ENCODE measurements at regions not wholly inside any gene's neighbourhood (a gene's known extent, or its start where the extent isn't known, plus 50 kb on each side); places are given as distances from the start of the nearest gene placed in this dataset.

DNA sequence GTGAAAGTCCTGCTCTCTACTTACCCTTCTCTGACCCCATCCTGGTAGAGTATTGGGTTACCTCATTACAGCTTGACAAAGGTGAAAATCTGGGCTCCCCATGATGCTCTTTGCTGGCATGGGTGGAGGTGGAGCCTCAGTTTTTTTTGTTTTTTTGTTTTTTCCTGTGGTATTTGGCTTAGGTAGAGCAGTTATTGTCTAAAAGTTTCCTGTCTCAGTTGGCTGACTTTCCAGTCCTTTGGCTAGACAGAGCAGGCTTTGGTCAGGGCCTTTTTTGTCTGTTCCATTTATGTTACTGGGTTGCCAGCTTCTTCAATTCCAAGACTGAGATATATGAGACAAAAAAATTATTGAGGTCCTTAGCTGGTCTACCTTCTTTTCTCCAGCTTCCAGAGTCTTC is 163.4 kb downstream of the GALC start:
- Mint-ChIP-seq H3K27ac (ENCODE audit: unreplicated experiment) (no peak overlapping the region), H3K4me1 (ENCODE audit: unreplicated experiment) (peaks cover 10% of the 10 kb centered on the region), H3K27me3 (ENCODE audit: unreplicated experiment) (no peaks in the 10 kb centered on the region), H3K4me3 (ENCODE audit: unreplicated experiment) (no peak overlapping the region), H3K9me3 (ENCODE audit: unreplicated experiment) (no peaks in the 10 kb centered on the region), H3K36me3 (ENCODE audit: low read depth, unreplicated experiment) (no peaks in the 10 kb centered on the region)
- TF ChIP-seq, protein P1, sequence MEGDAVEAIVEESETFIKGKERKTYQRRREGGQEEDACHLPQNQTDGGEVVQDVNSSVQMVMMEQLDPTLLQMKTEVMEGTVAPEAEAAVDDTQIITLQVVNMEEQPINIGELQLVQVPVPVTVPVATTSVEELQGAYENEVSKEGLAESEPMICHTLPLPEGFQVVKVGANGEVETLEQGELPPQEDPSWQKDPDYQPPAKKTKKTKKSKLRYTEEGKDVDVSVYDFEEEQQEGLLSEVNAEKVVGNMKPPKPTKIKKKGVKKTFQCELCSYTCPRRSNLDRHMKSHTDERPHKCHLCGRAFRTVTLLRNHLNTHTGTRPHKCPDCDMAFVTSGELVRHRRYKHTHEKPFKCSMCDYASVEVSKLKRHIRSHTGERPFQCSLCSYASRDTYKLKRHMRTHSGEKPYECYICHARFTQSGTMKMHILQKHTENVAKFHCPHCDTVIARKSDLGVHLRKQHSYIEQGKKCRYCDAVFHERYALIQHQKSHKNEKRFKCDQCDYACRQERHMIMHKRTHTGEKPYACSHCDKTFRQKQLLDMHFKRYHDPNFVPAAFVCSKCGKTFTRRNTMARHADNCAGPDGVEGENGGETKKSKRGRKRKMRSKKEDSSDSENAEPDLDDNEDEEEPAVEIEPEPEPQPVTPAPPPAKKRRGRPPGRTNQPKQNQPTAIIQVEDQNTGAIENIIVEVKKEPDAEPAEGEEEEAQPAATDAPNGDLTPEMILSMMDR (IDR thresholded peaks at IDR 0.05; ENCODE audit: unreplicated experiment), result no peak
- DNase-seq (ENCODE audit: low spot score), result no peak

DNA sequence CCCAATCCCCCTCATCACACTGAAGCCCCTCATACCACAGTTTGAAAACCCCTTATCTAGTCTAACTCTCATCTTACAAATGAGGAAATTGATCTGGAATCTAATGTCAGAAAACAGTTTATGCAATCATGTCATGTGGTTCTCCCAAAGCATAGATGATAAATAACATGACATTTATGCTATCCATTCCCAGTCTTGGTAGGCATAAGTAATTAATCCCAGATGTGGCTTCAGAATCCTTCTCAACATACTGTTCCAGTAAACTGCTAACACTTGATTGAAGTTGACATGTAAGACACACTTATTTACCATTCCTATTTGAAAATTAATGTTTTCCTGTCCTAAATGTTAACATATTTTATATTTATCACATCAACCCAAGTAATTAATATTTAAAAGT is 168.7 kb downstream of the GALC start:
- no peak overlapping the region for H3K27ac Mint-ChIP-seq (ENCODE audit: unreplicated experiment)
- H3K27me3 Mint-ChIP-seq (ENCODE audit: unreplicated experiment), result peaks cover 2% of the 10 kb centered on the region
- no peaks in the 10 kb centered on the region for H3K4me1 Mint-ChIP-seq (ENCODE audit: unreplicated experiment)
- TF ChIP-seq, protein P1 (IDR thresholded peaks at IDR 0.05; ENCODE audit: unreplicated experiment), result no peak
- H3K9me3 Mint-ChIP-seq (ENCODE audit: unreplicated experiment), result no peaks in the 10 kb centered on the region
- no peak overlapping the region for H3K4me3 Mint-ChIP-seq (ENCODE audit: unreplicated experiment)
- DNase-seq (ENCODE audit: low spot score), result no peak
- no peaks in the 10 kb centered on the region for H3K36me3 Mint-ChIP-seq (ENCODE audit: low read depth, unreplicated experiment)

DNA sequence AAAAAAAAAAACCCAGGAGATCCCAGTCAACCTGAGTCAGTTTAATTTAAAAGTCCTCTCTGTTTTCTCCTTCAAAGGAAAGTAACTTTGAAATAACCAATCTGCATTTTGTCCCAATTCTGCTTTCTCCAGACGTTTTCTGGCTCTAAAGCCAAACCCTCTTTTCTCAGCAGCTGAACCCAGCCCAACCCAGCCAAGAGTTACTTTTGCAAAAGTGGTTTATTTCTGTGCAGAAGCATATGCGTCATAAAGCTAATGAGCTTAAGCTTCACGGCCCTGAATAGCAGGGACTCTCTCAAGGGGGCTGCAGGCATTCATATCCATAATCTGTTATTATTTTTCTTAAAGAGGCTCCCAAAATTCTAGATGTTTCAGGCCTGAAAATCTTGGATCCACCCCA is 176.6 kb downstream of the GALC start:
- Mint-ChIP-seq H3K27ac (ENCODE audit: unreplicated experiment) (no peak overlapping the region), H3K27me3 (ENCODE audit: unreplicated experiment) (peaks cover 5% of the 10 kb centered on the region)
- TF ChIP-seq, protein P1 (IDR thresholded peaks at IDR 0.05; ENCODE audit: unreplicated experiment), result no peak

DNA sequence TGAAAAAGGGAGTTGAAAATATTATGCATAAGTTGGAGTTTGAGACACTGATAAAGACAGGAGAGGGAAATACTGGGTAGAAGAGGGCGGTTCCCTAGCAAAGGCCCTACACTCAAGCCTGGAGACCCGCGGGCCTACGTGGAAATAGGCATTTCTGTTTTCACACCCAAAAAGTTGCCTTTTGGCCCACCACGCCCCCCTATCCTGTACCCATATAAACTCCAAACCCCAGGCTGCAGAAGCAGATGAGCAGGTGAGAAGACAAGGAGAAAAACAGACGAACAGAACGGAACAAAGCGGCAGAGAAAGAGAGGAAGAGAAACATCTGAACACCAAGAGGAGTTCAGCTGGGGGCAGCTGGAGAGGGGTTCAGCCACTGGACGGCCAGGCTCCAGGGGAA is 177.9 kb downstream of the GALC start:
- Mint-ChIP-seq H3K27ac (ENCODE audit: unreplicated experiment) (no peak overlapping the region), H3K4me3 (ENCODE audit: unreplicated experiment) (no peak overlapping the region)
- DNase-seq (ENCODE audit: low spot score), result no peak

More for the DNA sequence above, 176.6 kb downstream of the GALC start:
- Mint-ChIP-seq H3K4me3 (ENCODE audit: unreplicated experiment) (no peak overlapping the region), H3K36me3 (ENCODE audit: low read depth, unreplicated experiment) (no peaks in the 10 kb centered on the region), H3K9me3 (ENCODE audit: unreplicated experiment) (peaks cover 5% of the 10 kb centered on the region), H3K4me1 (ENCODE audit: unreplicated experiment) (no peaks in the 10 kb centered on the region)
- DNase-seq (ENCODE audit: low spot score), result no peak

DNA sequence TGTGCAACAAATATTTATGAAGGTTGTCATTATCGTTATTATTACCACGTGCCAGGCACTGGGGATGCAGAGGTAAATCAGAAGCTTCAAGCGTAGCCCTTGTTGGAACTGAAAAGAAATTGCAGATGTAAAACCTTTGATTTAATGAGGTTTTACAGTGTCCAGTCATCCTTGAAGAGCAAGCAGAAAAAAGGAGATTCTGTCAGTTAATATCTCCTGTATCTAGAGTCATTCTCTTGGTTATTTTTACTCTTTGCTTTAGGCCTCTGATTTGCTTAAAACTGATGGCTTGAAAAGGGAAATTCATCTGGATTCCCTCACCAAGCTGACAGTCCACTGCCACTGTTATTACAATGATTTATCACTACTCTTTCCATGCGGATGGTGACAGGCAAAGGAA is 179.3 kb downstream of the GALC start:
- DNase-seq (ENCODE audit: low spot score), result no peak
- H3K4me1 Mint-ChIP-seq (ENCODE audit: unreplicated experiment), result no peaks in the 10 kb centered on the region
- peaks cover 4% of the 10 kb centered on the region for H3K27me3 Mint-ChIP-seq (ENCODE audit: unreplicated experiment)
- peaks cover 5% of the 10 kb centered on the region for H3K9me3 Mint-ChIP-seq (ENCODE audit: unreplicated experiment)
- H3K27ac Mint-ChIP-seq (ENCODE audit: unreplicated experiment), result no peak overlapping the region
- no peaks in the 10 kb centered on the region for H3K36me3 Mint-ChIP-seq (ENCODE audit: low read depth, unreplicated experiment)
- TF ChIP-seq, protein P1 (IDR thresholded peaks at IDR 0.05; ENCODE audit: unreplicated experiment), result no peak
- no peak overlapping the region for H3K4me3 Mint-ChIP-seq (ENCODE audit: unreplicated experiment)

More for the DNA sequence above, 177.9 kb downstream of the GALC start:
- Mint-ChIP-seq H3K9me3 (ENCODE audit: unreplicated experiment) (peaks cover 5% of the 10 kb centered on the region), H3K36me3 (ENCODE audit: low read depth, unreplicated experiment) (no peaks in the 10 kb centered on the region), H3K4me1 (ENCODE audit: unreplicated experiment) (no peaks in the 10 kb centered on the region), H3K27me3 (ENCODE audit: unreplicated experiment) (peaks cover 6% of the 10 kb centered on the region)
- TF ChIP-seq, protein P1 (IDR thresholded peaks at IDR 0.05; ENCODE audit: unreplicated experiment), result no peak
